Nucleus accumbens (tissue), 56 donors: ENCODE measurements at regions not wholly inside any gene's neighbourhood (a gene's known extent, or its start where the extent isn't known, plus 50 kb on each side); places are given as distances from the start of the nearest gene placed in this dataset.
A peak's percentile ranks its signal among the peaks of the same experiment; 100 is the strongest.

Experiments used
- DNase-seq, 56 donors: peaks; one replicate each; lab custom pipeline; 2025; lab: John Stamatoyannopoulos, UW

- DNase-seq, result no peak
These were observed 366.0 kb downstream of the BCOR start for GRCh38 chrX:39731735-39732134.

DNA sequence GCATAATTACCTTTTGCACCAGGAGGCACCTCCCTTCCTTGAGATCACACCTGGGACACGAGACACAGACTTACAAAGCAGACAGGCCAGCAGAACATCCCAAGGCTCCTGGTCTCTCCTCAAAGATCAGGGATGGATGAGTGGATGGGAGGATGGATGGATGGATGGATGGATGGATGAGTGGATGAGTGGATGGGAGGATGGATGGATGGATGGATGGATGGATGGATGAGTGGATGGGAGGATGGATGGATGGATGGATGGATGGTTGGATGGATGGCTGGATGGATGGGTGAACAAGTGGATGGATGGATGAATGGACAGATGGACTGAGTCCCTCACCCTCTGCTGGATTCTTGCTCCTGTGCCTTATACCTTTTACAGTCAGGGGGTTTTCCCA, 364.0 kb downstream of the BCOR start:
- no peak for DNase-seq

DNA sequence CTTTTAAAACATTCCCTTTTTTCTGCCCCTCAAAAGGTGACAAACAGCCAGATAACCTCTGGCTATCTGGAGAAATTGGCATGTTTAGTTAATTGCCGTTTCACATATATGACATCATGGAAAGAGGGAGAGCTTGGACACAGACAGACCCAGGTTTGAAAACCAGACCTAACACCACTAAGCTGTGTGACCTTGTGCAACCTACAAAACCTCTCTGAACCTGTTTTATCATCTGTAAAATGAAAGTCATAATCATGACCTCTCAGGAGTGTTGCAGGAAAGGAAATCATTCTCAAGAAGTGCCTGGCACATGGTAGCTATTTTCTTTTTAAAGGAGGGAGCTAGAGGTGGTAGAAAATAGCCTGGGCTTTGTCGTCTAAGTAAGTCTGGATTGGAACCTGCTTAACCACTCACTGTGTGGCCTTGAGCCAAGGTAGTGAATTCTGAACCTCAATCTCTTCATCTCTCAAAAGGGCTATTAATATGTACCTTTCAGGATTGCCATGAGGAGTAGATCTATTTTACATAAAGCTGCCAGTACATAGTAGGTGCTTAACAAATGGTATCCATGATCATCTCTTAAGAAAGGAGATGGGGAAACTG, 363.5 kb downstream of the BCOR start:
- no peak for DNase-seq

GRCh38 chrX:39736216-39737211, 361.2 kb downstream of the BCOR start:
- peak in 5 of 56 donors; percentile 6 to 24 (median 14) for DNase-seq

GRCh38 chrX:39739585-39739984, 358.2 kb downstream of the BCOR start:
- no peak for DNase-seq

GRCh38 chrX:39740078-39740477, 357.7 kb downstream of the BCOR start:
- no peak for DNase-seq

- DNase-seq, result no peak
These were observed 355.9 kb downstream of the BCOR start for GRCh38 chrX:39741904-39742303.

DNA sequence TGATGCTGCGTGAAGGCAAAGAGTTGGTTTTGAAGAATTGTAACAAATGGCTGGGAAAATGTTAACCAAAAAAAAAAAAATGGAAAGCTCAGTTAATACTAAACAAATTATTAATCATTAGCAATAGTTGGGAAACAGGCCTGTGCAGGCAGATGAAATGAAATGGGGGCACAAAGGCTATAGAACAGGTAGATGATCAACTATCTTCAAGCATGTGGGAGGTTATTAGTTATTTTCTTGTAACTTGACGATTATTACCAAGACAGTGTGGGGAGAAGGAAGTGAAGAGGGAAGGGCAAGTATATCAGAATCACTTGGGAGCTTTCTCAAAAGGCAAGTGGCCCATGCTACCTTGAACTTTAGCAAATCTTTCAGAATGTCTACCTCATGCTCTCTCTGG, 351.9 kb downstream of the BCOR start:
- no peak for DNase-seq

GRCh38 chrX:39749135-39749534, 348.6 kb downstream of the BCOR start:
- no peak for DNase-seq

GRCh38 chrX:39749728-39750127, 348.0 kb downstream of the BCOR start:
- DNase-seq, result no peak

DNA sequence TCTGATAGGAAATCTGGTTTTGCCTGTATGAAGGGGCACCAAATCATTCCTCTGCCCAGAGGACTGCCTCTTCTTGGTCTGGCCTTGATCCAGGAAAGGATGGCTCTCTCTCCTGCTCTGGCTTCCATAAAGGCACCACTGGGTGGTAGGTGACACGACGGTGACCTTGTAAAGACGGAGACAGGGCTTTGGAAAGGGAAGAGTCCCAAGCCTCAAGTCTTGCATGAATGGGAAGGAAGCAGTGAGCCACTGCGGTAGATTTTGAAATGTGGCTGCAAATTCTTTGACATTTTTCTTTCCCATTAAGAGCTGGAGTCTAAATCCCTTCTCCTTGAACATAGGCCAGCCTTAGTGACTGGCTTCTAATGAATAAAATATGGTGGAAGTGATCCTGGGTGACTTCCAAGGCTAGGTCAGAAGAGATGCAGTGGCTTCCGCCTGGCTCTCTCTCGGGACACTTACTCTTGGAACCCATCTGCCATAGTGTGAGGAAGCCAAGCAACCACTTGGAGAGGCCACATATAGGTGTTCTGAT, 347.4 kb downstream of the BCOR start:
- no peak for DNase-seq

- DNase-seq, result no peak
These were observed 346.9 kb downstream of the BCOR start for GRCh38 chrX:39750848-39751247.

DNA sequence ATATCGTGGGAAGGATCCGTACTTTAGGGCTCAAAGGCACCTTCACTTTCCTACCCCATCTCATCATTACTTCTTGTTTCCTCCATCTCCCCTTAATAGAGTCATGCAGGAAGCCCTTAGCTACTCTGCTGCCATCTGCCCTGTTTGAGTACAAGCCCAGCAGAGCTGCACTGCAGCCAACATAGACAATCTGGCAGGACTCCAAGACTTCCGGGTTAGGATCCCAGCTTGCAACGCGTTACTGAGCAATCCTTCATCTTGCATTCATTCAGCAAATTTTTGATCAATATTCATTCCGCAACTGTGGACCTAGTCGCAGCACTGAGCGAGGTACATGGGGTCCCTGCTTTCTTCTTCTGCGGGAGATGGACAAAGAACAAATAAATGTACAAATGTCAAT, 344.9 kb downstream of the BCOR start:
- DNase-seq, result peak in 35 of 56 donors; percentile 0 to 47 (median 10)

DNA sequence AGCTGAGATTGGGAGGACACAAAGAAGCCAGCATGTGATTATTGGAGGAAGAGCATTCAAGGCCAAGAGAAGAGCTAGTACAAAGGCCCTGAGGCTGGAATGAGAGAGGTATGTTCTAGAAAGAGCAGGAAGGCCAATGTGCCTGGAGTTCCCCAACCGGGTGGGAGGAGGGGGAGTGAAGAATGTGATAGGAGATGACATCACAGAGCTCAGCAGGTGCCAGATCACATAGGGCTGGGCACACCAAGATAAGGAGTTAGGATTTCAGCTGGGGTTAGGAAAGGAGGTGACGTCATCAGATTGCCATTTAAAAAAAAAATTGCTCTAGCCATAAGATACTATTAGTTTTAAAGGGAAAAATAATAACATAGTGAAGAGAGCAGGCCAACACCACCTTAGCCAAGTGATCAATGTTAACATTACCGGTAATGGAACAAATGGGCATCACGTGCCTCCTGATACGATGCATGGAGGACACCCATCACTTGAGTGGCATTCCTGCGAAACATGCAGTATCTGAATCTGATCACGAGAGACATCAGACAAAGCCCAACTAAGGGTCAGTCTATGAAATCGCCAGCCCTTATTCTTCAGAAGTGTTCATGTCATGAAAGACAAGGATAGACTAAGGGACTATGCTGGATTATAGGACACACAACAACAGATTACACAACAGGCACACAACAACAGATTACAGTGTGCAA, 344.3 kb downstream of the BCOR start:
- no peak for DNase-seq

GRCh38 chrX:39755143-39756032, 342.4 kb downstream of the BCOR start:
- peak in 21 of 56 donors; percentile 1 to 83 (median 11) for DNase-seq

GRCh38 chrX:39756086-39756883, 341.5 kb downstream of the BCOR start:
- no peak for DNase-seq

GRCh38 chrX:39757971-39758370, 339.8 kb downstream of the BCOR start:
- DNase-seq, result no peak

- no peak for DNase-seq
These were observed 338.8 kb downstream of the BCOR start for GRCh38 chrX:39758791-39759525.
